PC-9 (cell line): ENCODE measurements at regions not wholly inside any gene's neighbourhood (a gene's known extent, or its start where the extent isn't known, plus 50 kb on each side); places are given as distances from the start of the nearest gene placed in this dataset.

Experiments used
- BruUV-seq: library from RNA; stranded (reverse); fragments of 400-500 nt; replicated peaks from 2 replicates; lab custom pipeline; 2021; lab: Mats Ljungman, UMichigan
- CTCF ChIA-PET: fragments of 300-600 bp; sonication (Branson Sonifier 250); formaldehyde crosslinking; loops from one replicate; lab custom pipeline; 2022; ENCODE audit warnings: antibody characterized with exemption; lab: Charles Lee
- POLR2A ChIA-PET: fragments of 300-600 bp; sonication (Branson Sonifier 250); formaldehyde crosslinking; loops from one replicate; lab custom pipeline; 2022; ENCODE audit warnings: antibody characterized with exemption; ENCODE audit not compliant: unreplicated experiment; lab: Charles Lee
- DNase-seq, 2 experiments: peaks; one replicate each; pipeline versions ENCODE4 v3.0.0 to v3.0.0-alpha.2; 2015 to 2022; ENCODE audit warnings: mixed read lengths in 1 of 2
- H2AFZ ChIP-seq: fragments of 200-600 bp; sonication (generic); 2 replicates; pipeline ENCODE4 v1.8.1; 2017; ENCODE audit warnings: antibody characterized with exemption
- H3F3A ChIP-seq: fragments of 200-600 bp; sonication (generic); 2 replicates; pipeline ENCODE4 v1.8.1; 2017; ENCODE audit warnings: antibody characterized with exemption, mild to moderate bottlenecking, low read depth; ENCODE audit not compliant: insufficient read depth
- H3K27ac ChIP-seq: fragments of 200-600 bp; sonication (generic); 2 replicates; pipeline ENCODE4 v1.6.1; 2016; ENCODE audit warnings: mixed run types
- H3K27me3 ChIP-seq: fragments of 200-600 bp; sonication (generic); 2 replicates; pipeline ENCODE4 v1.6.1; 2016; ENCODE audit warnings: low read depth, mixed run types; ENCODE audit not compliant: insufficient read depth
- H3K36me3 ChIP-seq: fragments of 200-600 bp; sonication (generic); 2 replicates; pipeline ENCODE4 v1.6.1; 2016; ENCODE audit warnings: low read depth, mixed run types
- H3K4me1 ChIP-seq: fragments of 200-600 bp; sonication (generic); replicated peaks from 2 replicates; pipeline ENCODE4 v1.6.1; 2016; ENCODE audit warnings: mixed run types; ENCODE audit not compliant: insufficient read depth
- H3K4me2 ChIP-seq: fragments of 200-600 bp; sonication (generic); 2 replicates; pipeline ENCODE4 v1.6.1; 2017; ENCODE audit warnings: mixed run types
- H3K4me3 ChIP-seq: fragments of 200-600 bp; sonication (generic); 2 replicates; pipeline ENCODE4 v1.6.1; 2016; ENCODE audit warnings: mixed run types
- H3K79me2 ChIP-seq: fragments of 200-600 bp; sonication (generic); 2 replicates; pipeline ENCODE4 v1.6.1; 2017; ENCODE audit warnings: low read depth, mixed run types
- H3K9me2 ChIP-seq: fragments of 200-600 bp; sonication (generic); 2 replicates; pipeline ENCODE4 v1.8.1; 2017; ENCODE audit warnings: mild to moderate bottlenecking; ENCODE audit not compliant: insufficient read depth
- H3K9me3 ChIP-seq: fragments of 200-600 bp; sonication (generic); 2 replicates; pipeline ENCODE4 v1.8.1; 2016; ENCODE audit warnings: low read depth; ENCODE audit not compliant: insufficient read depth
- H4K20me1 ChIP-seq: fragments of 200-600 bp; sonication (generic); 2 replicates; pipeline ENCODE4 v1.8.1; 2017; ENCODE audit not compliant: insufficient read depth
- CTCF ChIP-seq: fragments of 200-600 bp; sonication (generic); conservative IDR thresholded peaks from 2 replicates; pipeline ENCODE4 v1.6.1; 2017; ENCODE audit warnings: mixed run types, antibody characterized with exemption, mild to moderate bottlenecking, moderate library complexity
- EZH2 ChIP-seq: fragments of 200-600 bp; sonication (generic); IDR thresholded peaks from 2 replicates; pipeline ENCODE4 v1.8.0; 2017; ENCODE audit warnings: antibody characterized with exemption, low read depth
- intact Hi-C: fragments of 100-400 bp; cut with micrococcal nuclease; formaldehyde crosslinking; loops from one replicate; pipeline ENCODE4 v1.10.0; 2022; ENCODE audit not compliant: unreplicated experiment

GRCh38 chr13:94966422-94966955 lies 254.1 kb upstream of the SOX21 start:
- Histone ChIP-seq H3K4me1 (no peaks in the 10 kb centered on the region), H3K27ac (no peak overlapping the region), H3K4me3 (no peak overlapping the region), H3K9me3 (no peaks in the 10 kb centered on the region), H3K79me2 (no peaks in the 10 kb centered on the region), H3F3A (no peaks in the 10 kb centered on the region), H3K4me2 (no peak overlapping the region), H3K9me2 (no peaks in the 10 kb centered on the region), H3K36me3 (no peaks in the 10 kb centered on the region), H2AFZ (no peak overlapping the region), H3K27me3 (peaks cover 46% of the 10 kb centered on the region), H4K20me1 (no peaks in the 10 kb centered on the region)
- intact Hi-C loops = no loop called here
- BruUV-seq = no TSS peak
- ChIA-PET CTCF (no interaction called here), POLR2A (no interaction called here)
- DNase-seq = no peak
- TF ChIP-seq EZH2 (no peak), CTCF (no peak)

GRCh38 chr13:94959626-94960025 lies 247.3 kb upstream of the SOX21 start:
- H3K27me3 ChIP-seq = peaks cover 18% of the 10 kb centered on the region
- no peak overlapping the region for H3K4me2 ChIP-seq
- DNase-seq = no peak
- H3K36me3 ChIP-seq = no peaks in the 10 kb centered on the region
- no peaks in the 10 kb centered on the region for H3K9me3 ChIP-seq
- no peaks in the 10 kb centered on the region for H4K20me1 ChIP-seq
- no TSS peak for BruUV-seq
- H3K79me2 ChIP-seq = no peaks in the 10 kb centered on the region
- TF ChIP-seq CTCF = no peak
- no peak for TF ChIP-seq EZH2
- CTCF ChIA-PET = no interaction called here
- H3K4me3 ChIP-seq = no peak overlapping the region
- intact Hi-C loops = no loop called here
- no peak overlapping the region for H2AFZ ChIP-seq
- H3K27ac ChIP-seq = no peak overlapping the region
- POLR2A ChIA-PET = no interaction called here
- no peaks in the 10 kb centered on the region for H3F3A ChIP-seq
- no peaks in the 10 kb centered on the region for H3K9me2 ChIP-seq
- no peaks in the 10 kb centered on the region for H3K4me1 ChIP-seq

GRCh38 chr13:94956417-94957110 lies 244.2 kb upstream of the SOX21 start:
- intact Hi-C loops = no loop called here
- Histone ChIP-seq H3K4me1 (no peaks in the 10 kb centered on the region), H3K4me2 (no peak overlapping the region), H3K36me3 (no peaks in the 10 kb centered on the region), H3K27me3 (peaks cover 11% of the 10 kb centered on the region), H3K9me2 (no peaks in the 10 kb centered on the region), H4K20me1 (no peaks in the 10 kb centered on the region), H3K79me2 (no peaks in the 10 kb centered on the region), H3F3A (no peaks in the 10 kb centered on the region), H2AFZ (no peak overlapping the region), H3K4me3 (no peak overlapping the region), H3K27ac (no peak overlapping the region), H3K9me3 (no peaks in the 10 kb centered on the region)
- POLR2A ChIA-PET = no interaction called here
- TF ChIP-seq CTCF (no peak), EZH2 (no peak)
- CTCF ChIA-PET = no interaction called here
- DNase-seq = no peak
- BruUV-seq = no TSS peak
